LNCAP (cell line): ENCODE measurements at regions not wholly inside any gene's neighbourhood (a gene's known extent, or its start where the extent isn't known, plus 50 kb on each side); places are given as distances from the start of the nearest gene placed in this dataset.

Experiments used
- TF ChIP-seq, protein P1 (sequence below): fragments of 450-650 bp; IDR thresholded peaks from 2 replicates; pipeline ENCODE4 v1.5.1; 2017; ENCODE audit warnings: mild to moderate bottlenecking

DNA sequence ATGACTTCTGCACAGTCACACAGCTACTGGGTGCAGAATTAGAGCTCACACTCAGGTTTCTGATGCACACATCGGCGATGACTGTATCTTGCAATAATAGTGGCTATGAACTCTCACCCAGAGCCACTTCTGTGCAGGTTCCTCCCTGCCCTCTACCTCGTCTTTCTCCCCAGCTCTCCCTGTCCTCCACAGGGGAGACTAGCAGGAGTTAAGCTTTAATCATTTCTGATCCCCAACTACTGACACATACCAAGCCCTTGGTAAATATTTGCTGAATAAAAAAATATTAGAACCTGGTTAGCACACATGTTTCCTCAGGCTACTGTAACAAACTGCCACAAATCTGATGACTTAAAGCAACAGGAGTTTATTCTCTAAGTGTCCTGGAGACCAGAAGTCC is 222.7 kb upstream of the FOXA2 start:
- TF ChIP-seq, protein P1, sequence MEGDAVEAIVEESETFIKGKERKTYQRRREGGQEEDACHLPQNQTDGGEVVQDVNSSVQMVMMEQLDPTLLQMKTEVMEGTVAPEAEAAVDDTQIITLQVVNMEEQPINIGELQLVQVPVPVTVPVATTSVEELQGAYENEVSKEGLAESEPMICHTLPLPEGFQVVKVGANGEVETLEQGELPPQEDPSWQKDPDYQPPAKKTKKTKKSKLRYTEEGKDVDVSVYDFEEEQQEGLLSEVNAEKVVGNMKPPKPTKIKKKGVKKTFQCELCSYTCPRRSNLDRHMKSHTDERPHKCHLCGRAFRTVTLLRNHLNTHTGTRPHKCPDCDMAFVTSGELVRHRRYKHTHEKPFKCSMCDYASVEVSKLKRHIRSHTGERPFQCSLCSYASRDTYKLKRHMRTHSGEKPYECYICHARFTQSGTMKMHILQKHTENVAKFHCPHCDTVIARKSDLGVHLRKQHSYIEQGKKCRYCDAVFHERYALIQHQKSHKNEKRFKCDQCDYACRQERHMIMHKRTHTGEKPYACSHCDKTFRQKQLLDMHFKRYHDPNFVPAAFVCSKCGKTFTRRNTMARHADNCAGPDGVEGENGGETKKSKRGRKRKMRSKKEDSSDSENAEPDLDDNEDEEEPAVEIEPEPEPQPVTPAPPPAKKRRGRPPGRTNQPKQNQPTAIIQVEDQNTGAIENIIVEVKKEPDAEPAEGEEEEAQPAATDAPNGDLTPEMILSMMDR = no peak

DNA sequence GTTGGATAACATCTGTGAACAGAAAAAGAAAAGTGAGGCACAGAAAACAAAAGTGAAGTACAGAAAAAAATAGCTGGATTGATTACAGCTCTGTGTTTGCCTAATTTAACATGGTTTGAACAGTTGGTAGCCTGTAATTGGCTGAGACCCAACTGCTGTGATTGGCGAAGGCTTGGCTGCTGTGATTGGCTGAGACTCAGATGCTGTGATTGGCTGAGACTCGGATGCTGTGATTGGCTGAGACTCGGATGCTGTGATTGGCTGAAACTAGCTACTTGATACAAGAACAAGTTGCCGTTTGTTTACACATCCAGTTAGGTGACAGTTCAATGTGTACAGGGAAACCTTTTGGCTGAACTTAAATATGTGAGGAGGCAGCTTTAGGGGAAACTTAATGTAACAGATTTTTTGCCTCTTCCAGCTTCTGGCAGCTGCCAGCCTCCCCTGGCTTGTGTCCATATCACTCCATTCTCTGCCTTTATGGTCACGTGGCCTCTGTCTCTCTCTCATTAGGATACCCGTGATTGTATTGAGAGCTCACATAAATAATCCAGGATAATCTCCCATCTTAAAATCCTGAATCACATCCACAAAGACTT is 223.4 kb upstream of the FOXA2 start:
- TF ChIP-seq, protein P1 = no peak

DNA sequence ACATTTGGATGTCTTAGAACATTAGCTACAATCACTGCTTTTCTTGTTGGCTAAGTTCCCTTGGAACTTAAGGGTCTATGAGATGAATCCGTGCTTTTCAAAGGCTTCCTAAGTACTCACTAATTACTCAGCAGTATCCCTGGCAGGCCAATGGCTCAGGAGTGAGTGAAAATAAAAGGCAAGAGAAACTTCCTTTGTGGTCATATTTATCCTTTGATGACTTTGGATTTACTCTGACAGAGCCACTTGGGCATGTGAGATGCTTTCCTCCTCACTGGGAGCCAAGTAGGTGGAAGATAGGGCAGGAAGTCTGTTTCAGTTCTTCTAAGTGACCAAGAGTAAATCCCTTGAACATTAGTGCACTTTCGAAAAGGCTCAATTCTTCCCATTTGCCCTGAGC is 224.3 kb upstream of the FOXA2 start:
- TF ChIP-seq, protein P1 = no peak

DNA sequence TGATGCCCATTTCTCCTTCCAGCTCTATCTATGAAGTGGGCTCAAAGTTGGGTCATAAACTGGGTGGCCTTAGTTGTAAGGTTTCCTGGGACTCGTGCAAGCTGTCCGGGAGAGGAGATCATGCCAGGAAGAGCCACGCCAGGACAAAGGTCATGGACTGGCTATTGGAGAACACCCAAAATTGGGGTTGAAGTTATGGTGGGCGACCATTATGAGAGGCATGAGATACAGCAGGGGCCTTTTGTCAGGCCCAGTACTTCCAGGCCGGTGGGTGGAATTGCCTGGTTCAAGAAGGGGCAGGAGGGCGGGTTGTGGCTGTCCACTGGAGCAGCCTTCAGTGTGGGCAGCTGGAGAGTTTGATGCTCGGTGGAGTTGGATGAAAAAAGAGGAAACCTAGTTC is 225.1 kb upstream of the SSTR4 start:
- TF ChIP-seq, protein P1 = no peak

GRCh38 chr20:22810626-22811569 is 224.2 kb upstream of the SSTR4 start:
- TF ChIP-seq, protein P1 = no peak

DNA sequence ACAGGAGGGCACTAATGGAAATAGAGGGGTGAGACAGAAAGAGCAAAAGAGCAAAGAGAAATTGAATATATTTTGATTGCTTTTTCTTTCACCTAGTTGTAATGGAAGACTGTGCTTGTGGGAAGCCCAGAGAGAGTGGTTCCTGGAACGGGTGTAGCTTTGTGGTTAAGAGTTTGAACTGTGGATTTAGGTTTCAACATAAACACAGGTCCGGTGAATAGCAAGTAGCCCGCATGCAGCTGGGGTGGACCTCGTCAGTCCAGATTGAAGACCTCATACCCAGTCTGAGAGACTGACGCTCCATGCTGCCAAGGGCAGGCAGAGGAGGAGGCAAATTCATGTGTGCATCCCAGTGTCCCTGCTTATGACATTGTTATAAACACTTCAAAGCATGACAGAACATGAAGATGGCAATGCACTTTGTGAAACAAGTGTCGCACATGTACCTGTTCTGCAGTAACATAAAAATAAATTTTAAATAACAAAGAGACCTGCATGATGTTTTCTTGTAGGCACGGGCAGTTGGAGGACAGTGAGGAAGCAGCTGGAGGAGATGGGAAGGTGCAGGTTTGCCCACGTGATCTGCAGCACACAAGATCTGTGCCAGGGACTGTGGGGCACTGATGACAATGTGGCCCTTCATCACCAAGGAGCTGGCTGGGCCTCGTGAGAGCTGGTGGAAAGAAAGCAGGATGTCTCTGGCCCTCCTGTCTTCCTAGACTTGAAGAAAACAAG is 220.5 kb upstream of the SSTR4 start:
- TF ChIP-seq, protein P1 = no peak

DNA sequence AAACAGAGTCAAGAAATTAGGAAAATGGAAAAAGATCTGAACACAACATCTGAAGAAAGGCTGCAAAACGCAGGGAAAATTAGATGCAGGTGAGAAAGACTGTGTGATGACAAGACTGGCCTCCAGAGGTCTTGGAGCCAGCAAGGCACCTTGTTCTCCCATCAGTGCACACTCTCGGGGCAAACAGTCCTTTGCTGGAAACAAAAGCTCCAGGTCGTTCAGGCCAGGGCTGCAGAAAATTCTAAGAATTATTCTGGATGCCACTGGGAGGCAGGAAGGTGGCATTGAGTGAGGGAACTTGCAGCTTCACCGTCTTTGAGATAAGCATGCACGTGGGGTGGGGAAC is 219.9 kb upstream of the SSTR4 start:
- TF ChIP-seq, protein P1 = no peak
